ENCODE measurements at regions not wholly inside any gene's neighbourhood (a gene's known extent, or its start where the extent isn't known, plus 50 kb on each side); places are given as distances from the start of the nearest gene placed in this dataset.

- ATAC-seq (no peak), DNase-seq (no peak)
- Histone ChIP-seq H3K27ac (no peak overlapping the region), H3K27me3 (no peaks in the 10 kb centered on the region), H3K36me3 (no peaks in the 10 kb centered on the region), H3K9me3 (no peaks in the 10 kb centered on the region), H3K4me1 (no peaks in the 10 kb centered on the region), H3K4me3 (no peak overlapping the region)
- intact Hi-C loops (cut with DNase I; ENCODE audit: low total_unique reads): no loop called here
- in situ Hi-C loops (cut with MboI; ENCODE audit: low sequenced_read_pairs in 4 of 4): no loop called here
- TF ChIP-seq, protein P1, sequence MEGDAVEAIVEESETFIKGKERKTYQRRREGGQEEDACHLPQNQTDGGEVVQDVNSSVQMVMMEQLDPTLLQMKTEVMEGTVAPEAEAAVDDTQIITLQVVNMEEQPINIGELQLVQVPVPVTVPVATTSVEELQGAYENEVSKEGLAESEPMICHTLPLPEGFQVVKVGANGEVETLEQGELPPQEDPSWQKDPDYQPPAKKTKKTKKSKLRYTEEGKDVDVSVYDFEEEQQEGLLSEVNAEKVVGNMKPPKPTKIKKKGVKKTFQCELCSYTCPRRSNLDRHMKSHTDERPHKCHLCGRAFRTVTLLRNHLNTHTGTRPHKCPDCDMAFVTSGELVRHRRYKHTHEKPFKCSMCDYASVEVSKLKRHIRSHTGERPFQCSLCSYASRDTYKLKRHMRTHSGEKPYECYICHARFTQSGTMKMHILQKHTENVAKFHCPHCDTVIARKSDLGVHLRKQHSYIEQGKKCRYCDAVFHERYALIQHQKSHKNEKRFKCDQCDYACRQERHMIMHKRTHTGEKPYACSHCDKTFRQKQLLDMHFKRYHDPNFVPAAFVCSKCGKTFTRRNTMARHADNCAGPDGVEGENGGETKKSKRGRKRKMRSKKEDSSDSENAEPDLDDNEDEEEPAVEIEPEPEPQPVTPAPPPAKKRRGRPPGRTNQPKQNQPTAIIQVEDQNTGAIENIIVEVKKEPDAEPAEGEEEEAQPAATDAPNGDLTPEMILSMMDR (IDR thresholded peaks at IDR 0.05 in 4 of 5, conservative IDR thresholded peaks at IDR 0.05 in 1 of 5): no peak
- no peak for TF ChIP-seq POLR2A (IDR thresholded peaks at IDR 0.05)
Observed at GRCh38 chr12:124230117-124230757, 64.7 kb upstream of the RFLNA start.

DNA sequence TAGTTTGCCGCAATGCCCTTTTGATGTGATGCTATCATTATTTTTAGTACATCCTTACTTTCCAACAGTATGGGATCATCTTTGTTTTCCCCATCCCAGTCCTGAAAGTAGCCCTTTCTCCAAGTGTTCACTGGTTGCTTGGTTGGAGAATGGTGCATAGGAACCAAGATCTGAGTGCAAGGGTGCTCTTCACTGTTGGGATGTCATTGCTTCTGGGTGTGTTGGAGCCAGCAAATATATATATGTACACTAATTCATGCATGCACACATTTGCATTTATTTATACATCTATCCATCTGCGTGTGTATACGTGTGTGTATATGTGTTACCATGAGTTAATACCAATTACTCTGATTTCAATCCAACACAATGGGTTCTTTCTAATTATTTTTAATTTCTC lies 64.1 kb upstream of the RFLNA start:
- H3K36me3 ChIP-seq: no peaks in the 10 kb centered on the region
- in situ Hi-C loops (cut with MboI; ENCODE audit: low sequenced_read_pairs in 4 of 4) (no loop called here), intact Hi-C loops (cut with DNase I; ENCODE audit: low total_unique reads) (no loop called here)
- TF ChIP-seq POLR2A (IDR thresholded peaks at IDR 0.05): no peak
- TF ChIP-seq, protein P1 (IDR thresholded peaks at IDR 0.05 in 4 of 5, conservative IDR thresholded peaks at IDR 0.05 in 1 of 5): no peak
- DNase-seq (no peak), ATAC-seq (no peak)
- H3K27me3 ChIP-seq: no peaks in the 10 kb centered on the region
- no peak overlapping the region for H3K27ac ChIP-seq
- no peaks in the 10 kb centered on the region for H3K4me1 ChIP-seq
- no peak overlapping the region for H3K4me3 ChIP-seq
- no peaks in the 10 kb centered on the region for H3K9me3 ChIP-seq

DNA sequence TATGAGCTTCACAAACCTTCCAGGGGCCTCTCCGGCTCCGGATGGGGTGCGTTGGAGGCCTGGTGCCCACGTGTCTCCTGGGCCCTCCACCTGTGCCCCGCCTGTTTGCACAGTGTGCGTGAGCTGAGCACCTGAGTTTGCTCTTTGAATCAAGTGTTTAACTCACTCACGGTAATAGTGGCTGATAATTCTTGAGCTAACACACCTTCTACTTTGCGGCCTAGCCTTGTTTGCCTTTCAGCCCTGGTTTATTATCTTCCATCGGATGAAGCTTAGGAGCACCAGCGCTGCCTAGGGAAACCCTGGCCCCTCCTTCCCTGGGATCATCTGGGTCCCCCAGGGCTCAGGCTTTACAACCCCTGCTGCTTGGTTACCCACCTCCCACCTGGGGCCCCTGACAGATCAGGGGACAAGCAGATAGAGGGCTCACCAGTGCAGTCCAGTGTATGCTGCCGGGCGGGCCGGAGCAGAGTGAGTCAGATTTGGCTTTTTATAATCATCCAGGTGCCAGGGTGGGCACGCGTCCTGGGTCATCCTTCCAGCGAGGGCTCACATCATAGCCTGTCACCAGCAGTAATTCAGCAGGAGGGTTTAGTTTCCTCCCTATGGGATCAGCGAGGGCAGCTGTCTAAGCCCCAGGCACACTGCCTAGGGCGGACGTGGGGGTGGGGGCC lies 62.8 kb upstream of the RFLNA start:
- peak in 1 of 2 donors; percentile 75 for ATAC-seq
- no peaks in the 10 kb centered on the region for H3K36me3 ChIP-seq
- no peak for TF ChIP-seq POLR2A (IDR thresholded peaks at IDR 0.05)
- TF ChIP-seq, protein P1 (IDR thresholded peaks at IDR 0.05 in 4 of 5, conservative IDR thresholded peaks at IDR 0.05 in 1 of 5): no peak
- H3K27ac ChIP-seq: peak overlapping the region in 1 of 4 donors; percentile 3
- no peaks in the 10 kb centered on the region for H3K9me3 ChIP-seq
- peak in 1 of 2 donors; percentile 34 for DNase-seq
- H3K4me1 ChIP-seq: no peaks in the 10 kb centered on the region
- intact Hi-C loops (cut with DNase I; ENCODE audit: low total_unique reads): no loop called here
- H3K4me3 ChIP-seq: no peak overlapping the region
- in situ Hi-C loops (cut with MboI; ENCODE audit: low sequenced_read_pairs in 4 of 4): no loop called here
- no peaks in the 10 kb centered on the region for H3K27me3 ChIP-seq

- no peak for TF ChIP-seq POLR2A (IDR thresholded peaks at IDR 0.05)
- TF ChIP-seq, protein P1 (IDR thresholded peaks at IDR 0.05 in 4 of 5, conservative IDR thresholded peaks at IDR 0.05 in 1 of 5): no peak
- ATAC-seq (no peak), DNase-seq (no peak)
- Histone ChIP-seq H3K9me3 (no peaks in the 10 kb centered on the region), H3K27ac (no peak overlapping the region), H3K27me3 (no peaks in the 10 kb centered on the region), H3K4me3 (no peak overlapping the region), H3K4me1 (no peaks in the 10 kb centered on the region), H3K36me3 (no peaks in the 10 kb centered on the region)
- in situ Hi-C loops (cut with MboI; ENCODE audit: low sequenced_read_pairs in 4 of 4): no loop called here
- intact Hi-C loops (cut with DNase I; ENCODE audit: low total_unique reads): no loop called here
Observed at GRCh38 chr12:124232654-124232987, 62.3 kb upstream of the RFLNA start.
